GM23248 (cell line): ENCODE measurements at regions not wholly inside any gene's neighbourhood (a gene's known extent, or its start where the extent isn't known, plus 50 kb on each side); places are given as distances from the start of the nearest gene placed in this dataset.

Source experiments
- DNase-seq: peaks from one replicate; pipeline ENCODE4 v3.0.0-alpha.2; 2015
- H2AFZ ChIP-seq: fragments of 200-600 bp; sonication (generic); 2 replicates; pipeline ENCODE4 v1.6.1; 2016; ENCODE audit warnings: antibody characterized with exemption
- H3F3A ChIP-seq: fragments of 200-600 bp; sonication (generic); 2 replicates; pipeline ENCODE4 v1.6.1; 2016; ENCODE audit warnings: mild to moderate bottlenecking, antibody characterized with exemption, mixed run types; ENCODE audit not compliant: insufficient read depth
- H3K27ac ChIP-seq: fragments of 200-600 bp; sonication (generic); 2 replicates; pipeline ENCODE4 v1.5.1; 2016; ENCODE audit warnings: mild to moderate bottlenecking
- H3K27me3 ChIP-seq: fragments of 200-600 bp; sonication (generic); replicated peaks from 2 replicates; pipeline ENCODE4 v1.6.1; 2016; ENCODE audit warnings: mild to moderate bottlenecking; ENCODE audit not compliant: insufficient read depth
- H3K36me3 ChIP-seq: fragments of 200-600 bp; sonication (generic); 2 replicates; pipeline ENCODE4 v1.6.1; 2016; ENCODE audit warnings: low read depth, mild to moderate bottlenecking
- H3K4me1 ChIP-seq: fragments of 200-600 bp; sonication (generic); 2 replicates; pipeline ENCODE4 v1.6.1; 2016; ENCODE audit warnings: mild to moderate bottlenecking; ENCODE audit not compliant: insufficient read depth
- H3K4me2 ChIP-seq: fragments of 200-600 bp; sonication (generic); one replicate; pipeline ENCODE4 v1.6.1; 2016; ENCODE audit warnings: mild to moderate bottlenecking; ENCODE audit not compliant: unreplicated experiment
- H3K4me3 ChIP-seq: fragments of 200-600 bp; sonication (generic); 2 replicates; pipeline ENCODE4 v1.5.1; 2016; ENCODE audit warnings: mild to moderate bottlenecking
- H3K79me2 ChIP-seq: fragments of 200-600 bp; sonication (generic); 2 replicates; pipeline ENCODE4 v1.6.1; 2016; ENCODE audit warnings: mild to moderate bottlenecking; ENCODE audit not compliant: insufficient read depth
- H3K9ac ChIP-seq: fragments of 200-600 bp; sonication (generic); 2 replicates; pipeline ENCODE4 v1.6.1; 2016; ENCODE audit warnings: mild to moderate bottlenecking
- H3K9me2 ChIP-seq: fragments of 200-600 bp; sonication (generic); 2 replicates; pipeline ENCODE4 v1.6.1; 2016; ENCODE audit warnings: mixed run types, mild to moderate bottlenecking, moderate library complexity; ENCODE audit not compliant: insufficient read depth
- H3K9me3 ChIP-seq: fragments of 200-600 bp; sonication (generic); one replicate; pipeline ENCODE4 v1.6.1; 2017; ENCODE audit warnings: low read depth
- H4K20me1 ChIP-seq: fragments of 200-600 bp; sonication (generic); 2 replicates; pipeline ENCODE4 v1.6.0; 2016; ENCODE audit not compliant: insufficient read depth
- EZH2 ChIP-seq: fragments of 200-600 bp; sonication (generic); IDR thresholded peaks from 2 replicates; pipeline ENCODE4 v1.6.1; 2018; ENCODE audit warnings: antibody characterized with exemption, mild to moderate bottlenecking; ENCODE audit not compliant: insufficient read depth, poor library complexity, severe bottlenecking
- EZH2phosphoT487 ChIP-seq: fragments of 200-600 bp; sonication (generic); IDR thresholded peaks from 2 replicates; pipeline ENCODE4 v1.6.1; 2018; ENCODE audit warnings: antibody characterized with exemption, moderate library complexity, mild to moderate bottlenecking, low read depth; ENCODE audit not compliant: insufficient read depth
- whole genome bisulfite sequencing, 2 experiments: methylation state at CpG; one replicate each; pipeline ENCODE4 v1.1.6; 2015 to 2017; ENCODE audit warnings: low lambda C conversion rate in 2 of 2, low coverage in 1 of 2; ENCODE audit errors: missing lambda C conversion rate in 2 of 2; 5-methylcytosine and 5-hydroxymethylcytosine counted together
- in situ Hi-C: fragments of 300-500 bp; cut with MboI; formaldehyde crosslinking; loops from 2 replicates; pipeline ENCODE4 v1.15.0; 2020

DNA sequence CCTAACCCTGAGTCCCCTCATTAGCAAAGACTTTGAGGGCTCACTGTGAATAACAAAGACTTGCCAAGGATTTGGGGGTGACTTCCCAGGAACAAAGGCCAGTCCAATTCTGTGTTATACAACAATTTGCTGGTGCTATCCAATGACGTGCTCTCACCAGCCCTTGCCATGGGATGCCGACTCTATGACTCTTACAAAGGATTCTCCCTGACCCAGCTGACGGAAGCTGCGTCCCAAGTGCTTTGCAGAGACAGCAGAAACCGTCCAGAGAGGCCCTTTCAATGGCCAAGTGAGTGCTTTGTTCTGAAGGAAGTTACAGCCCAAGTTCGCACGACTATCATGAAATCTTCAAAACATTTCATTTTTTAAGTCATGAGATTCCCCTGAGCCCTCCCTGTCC, 345.3 kb upstream of the TNRC6C start:
- peak; percentile 70 for DNase-seq
- H3K4me3 ChIP-seq = no peak overlapping the region
- H3K79me2 ChIP-seq = no peaks in the 10 kb centered on the region
- H3K9ac ChIP-seq = no peak overlapping the region
- H3K9me3 ChIP-seq = no peaks in the 10 kb centered on the region
- peaks cover 18% of the 10 kb centered on the region for H3F3A ChIP-seq
- peaks cover 11% of the 10 kb centered on the region for H3K27me3 ChIP-seq
- in situ Hi-C loops = no loop called here
- H4K20me1 ChIP-seq = no peaks in the 10 kb centered on the region
- WGBS, 2 experiments = 9 to 13% methylated on average over 7 of the region's 7 CpGs
- no peak overlapping the region for H3K27ac ChIP-seq
- H3K4me2 ChIP-seq = no peak overlapping the region
- H2AFZ ChIP-seq = no peak overlapping the region
- TF ChIP-seq EZH2phosphoT487 (no peak), EZH2 (no peak)
- H3K4me1 ChIP-seq = peaks cover 24% of the 10 kb centered on the region
- H3K36me3 ChIP-seq = no peaks in the 10 kb centered on the region
- no peaks in the 10 kb centered on the region for H3K9me2 ChIP-seq

DNA sequence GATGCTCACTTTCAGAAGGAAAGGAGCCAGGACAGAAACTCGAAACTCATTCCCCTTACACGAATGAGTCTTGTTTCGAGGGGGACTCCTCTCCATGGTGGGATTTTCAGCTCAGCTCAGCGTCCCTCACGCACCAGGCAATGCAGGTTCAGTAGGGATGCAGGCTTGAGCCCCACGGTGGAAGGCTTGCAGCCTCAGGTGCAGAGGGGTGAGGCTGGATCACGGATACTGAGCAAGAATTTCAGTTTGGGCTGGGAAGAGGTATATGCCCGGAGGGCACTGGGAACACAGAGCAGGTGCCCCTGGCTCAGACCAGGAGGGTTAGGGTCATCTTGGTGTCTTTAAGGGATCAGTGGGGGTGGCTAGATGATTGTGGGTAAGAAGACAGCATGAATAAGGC, 344.9 kb upstream of the TNRC6C start:
- Histone ChIP-seq H3K27ac (no peak overlapping the region), H3K4me2 (no peak overlapping the region), H3K36me3 (no peaks in the 10 kb centered on the region), H3K27me3 (peaks cover 11% of the 10 kb centered on the region), H3K4me1 (peaks cover 24% of the 10 kb centered on the region), H3F3A (peaks cover 18% of the 10 kb centered on the region), H4K20me1 (no peaks in the 10 kb centered on the region), H3K9me3 (no peaks in the 10 kb centered on the region), H3K4me3 (no peak overlapping the region), H2AFZ (no peak overlapping the region), H3K9me2 (no peaks in the 10 kb centered on the region), H3K79me2 (no peaks in the 10 kb centered on the region), H3K9ac (no peak overlapping the region)
- no peak for DNase-seq
- TF ChIP-seq EZH2 (no peak), EZH2phosphoT487 (no peak)
- in situ Hi-C loops = no loop called here
- 50 to 52% methylated on average over 8 of the region's 8 CpGs for WGBS, 2 experiments

DNA sequence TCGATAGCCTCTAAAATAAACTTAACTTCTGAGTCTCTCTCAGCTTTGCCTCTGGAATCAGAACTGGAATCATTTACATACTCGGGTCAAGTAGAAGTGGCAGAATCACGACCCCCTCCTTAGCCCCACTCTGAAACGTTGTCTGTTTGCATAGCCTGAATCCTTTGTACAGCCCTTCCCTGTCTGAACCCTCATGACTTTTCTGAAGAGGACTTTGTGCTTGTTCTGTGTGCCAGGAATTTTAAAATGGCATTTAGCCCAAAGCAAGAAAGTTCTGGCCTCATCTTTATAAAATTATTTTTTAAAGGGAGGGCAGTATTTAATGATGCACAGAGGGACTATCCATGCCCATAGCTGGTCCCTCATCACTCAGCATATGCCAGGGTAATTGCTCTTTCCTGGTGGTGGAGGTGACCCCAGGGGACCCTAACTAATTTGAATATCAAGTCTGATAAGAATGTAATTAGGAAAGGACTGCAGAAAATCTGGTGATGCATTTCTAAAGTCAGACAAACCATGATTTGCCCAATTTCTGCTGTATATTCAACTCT, 342.7 kb upstream of the TNRC6C start:
- H4K20me1 ChIP-seq = no peaks in the 10 kb centered on the region
- no peak overlapping the region for H3K4me3 ChIP-seq
- WGBS, 2 experiments = 4% methylated on average over 4 of the region's 4 CpGs
- no peaks in the 10 kb centered on the region for H3K9me2 ChIP-seq
- H3K36me3 ChIP-seq = no peaks in the 10 kb centered on the region
- no peak overlapping the region for H2AFZ ChIP-seq
- TF ChIP-seq EZH2 = no peak
- TF ChIP-seq EZH2phosphoT487 = no peak
- peaks cover 18% of the 10 kb centered on the region for H3F3A ChIP-seq
- peaks cover 12% of the 10 kb centered on the region for H3K4me1 ChIP-seq
- no peak for DNase-seq
- H3K9ac ChIP-seq = no peak overlapping the region
- in situ Hi-C loops = no loop called here
- no peaks in the 10 kb centered on the region for H3K79me2 ChIP-seq
- H3K27me3 ChIP-seq = peaks cover 11% of the 10 kb centered on the region
- no peak overlapping the region for H3K4me2 ChIP-seq
- no peaks in the 10 kb centered on the region for H3K9me3 ChIP-seq
- no peak overlapping the region for H3K27ac ChIP-seq

DNA sequence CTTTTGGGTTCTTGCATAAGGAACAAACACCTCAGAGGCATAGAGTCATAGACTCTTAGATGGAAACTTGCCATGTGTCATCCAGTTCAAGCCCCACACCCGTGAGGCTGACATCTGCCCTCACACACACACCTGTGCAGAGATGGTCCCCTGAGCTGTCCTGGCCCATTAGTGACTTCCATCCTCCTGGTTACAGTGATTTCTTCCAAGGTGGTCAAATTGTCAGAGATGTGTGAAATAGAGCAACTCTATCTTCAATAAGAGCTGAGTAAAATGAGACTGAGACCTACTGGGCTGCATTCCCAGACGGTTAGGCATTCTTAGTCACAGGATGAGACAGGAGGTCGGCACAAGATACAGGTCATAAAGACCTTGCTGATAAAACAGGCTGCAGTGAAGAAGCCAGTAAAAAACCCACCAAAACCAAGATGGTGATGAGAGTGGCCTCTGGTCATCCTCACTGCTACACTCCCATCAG, 342.2 kb upstream of the TNRC6C start:
- Histone ChIP-seq H3K9ac (no peak overlapping the region), H2AFZ (no peak overlapping the region), H4K20me1 (no peaks in the 10 kb centered on the region), H3K4me2 (no peak overlapping the region), H3K9me2 (no peaks in the 10 kb centered on the region), H3K79me2 (no peaks in the 10 kb centered on the region), H3F3A (peaks cover 18% of the 10 kb centered on the region), H3K4me3 (no peak overlapping the region), H3K4me1 (peaks cover 11% of the 10 kb centered on the region), H3K36me3 (no peaks in the 10 kb centered on the region), H3K27ac (no peak overlapping the region), H3K9me3 (no peaks in the 10 kb centered on the region), H3K27me3 (peaks cover 9% of the 10 kb centered on the region)
- no peak for TF ChIP-seq EZH2
- TF ChIP-seq EZH2phosphoT487 = no peak
- DNase-seq = peak; percentile 45
- in situ Hi-C loops = no loop called here
- 0 to 2% methylated on average over 3 of the region's 3 CpGs for WGBS, 2 experiments

GRCh38 chr17:77617516-77617915, 341.0 kb upstream of the TNRC6C start:
- in situ Hi-C loops = no loop called here
- Histone ChIP-seq H3K4me3 (no peak overlapping the region), H3K27ac (no peak overlapping the region), H3K9ac (no peak overlapping the region), H3K9me3 (no peaks in the 10 kb centered on the region), H3K4me1 (peaks cover 11% of the 10 kb centered on the region), H3K9me2 (no peaks in the 10 kb centered on the region), H3K27me3 (peaks cover 3% of the 10 kb centered on the region), H2AFZ (no peak overlapping the region), H3F3A (peaks cover 18% of the 10 kb centered on the region), H3K36me3 (no peaks in the 10 kb centered on the region), H4K20me1 (no peaks in the 10 kb centered on the region), H3K4me2 (no peak overlapping the region), H3K79me2 (no peaks in the 10 kb centered on the region)
- TF ChIP-seq EZH2 = no peak
- no peak for TF ChIP-seq EZH2phosphoT487
- WGBS, 2 experiments = 81 to 84% methylated on average over 8 of the region's 8 CpGs
- DNase-seq = no peak
